ENCODE measurements at regions not wholly inside any gene's neighbourhood (a gene's known extent, or its start where the extent isn't known, plus 50 kb on each side); places are given as distances from the start of the nearest gene placed in this dataset.

DNA sequence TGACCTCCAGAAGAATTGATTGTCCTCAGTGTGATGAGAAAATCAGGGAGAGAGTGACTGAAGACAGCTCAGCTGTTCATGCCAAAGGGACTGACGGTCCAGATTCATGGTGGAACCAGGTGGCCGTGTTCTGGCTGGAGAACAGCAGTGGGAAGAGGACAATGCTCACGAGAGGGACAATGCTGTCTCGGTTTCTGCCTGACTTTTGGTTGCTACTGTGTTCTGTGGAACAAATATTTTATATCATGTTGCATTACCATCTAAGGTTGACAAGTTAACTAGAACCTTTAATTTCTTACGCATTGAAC is 58.0 kb upstream of the ULK4 start:
- TF ChIP-seq, protein P1, sequence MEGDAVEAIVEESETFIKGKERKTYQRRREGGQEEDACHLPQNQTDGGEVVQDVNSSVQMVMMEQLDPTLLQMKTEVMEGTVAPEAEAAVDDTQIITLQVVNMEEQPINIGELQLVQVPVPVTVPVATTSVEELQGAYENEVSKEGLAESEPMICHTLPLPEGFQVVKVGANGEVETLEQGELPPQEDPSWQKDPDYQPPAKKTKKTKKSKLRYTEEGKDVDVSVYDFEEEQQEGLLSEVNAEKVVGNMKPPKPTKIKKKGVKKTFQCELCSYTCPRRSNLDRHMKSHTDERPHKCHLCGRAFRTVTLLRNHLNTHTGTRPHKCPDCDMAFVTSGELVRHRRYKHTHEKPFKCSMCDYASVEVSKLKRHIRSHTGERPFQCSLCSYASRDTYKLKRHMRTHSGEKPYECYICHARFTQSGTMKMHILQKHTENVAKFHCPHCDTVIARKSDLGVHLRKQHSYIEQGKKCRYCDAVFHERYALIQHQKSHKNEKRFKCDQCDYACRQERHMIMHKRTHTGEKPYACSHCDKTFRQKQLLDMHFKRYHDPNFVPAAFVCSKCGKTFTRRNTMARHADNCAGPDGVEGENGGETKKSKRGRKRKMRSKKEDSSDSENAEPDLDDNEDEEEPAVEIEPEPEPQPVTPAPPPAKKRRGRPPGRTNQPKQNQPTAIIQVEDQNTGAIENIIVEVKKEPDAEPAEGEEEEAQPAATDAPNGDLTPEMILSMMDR (IDR thresholded peaks at IDR 0.05), result no peak

GRCh38 chr3:42019144-42019952 is 57.4 kb upstream of the ULK4 start:
- TF ChIP-seq, protein P1 (IDR thresholded peaks at IDR 0.05), result no peak

- TF ChIP-seq, protein P1 (IDR thresholded peaks at IDR 0.05), result no peak
Measured at GRCh38 chr3:42014921-42015533, 53.1 kb upstream of the ULK4 start.

GRCh38 chr3:42014458-42014920 is 52.6 kb upstream of the ULK4 start:
- TF ChIP-seq, protein P1 (IDR thresholded peaks at IDR 0.05), result no peak

DNA sequence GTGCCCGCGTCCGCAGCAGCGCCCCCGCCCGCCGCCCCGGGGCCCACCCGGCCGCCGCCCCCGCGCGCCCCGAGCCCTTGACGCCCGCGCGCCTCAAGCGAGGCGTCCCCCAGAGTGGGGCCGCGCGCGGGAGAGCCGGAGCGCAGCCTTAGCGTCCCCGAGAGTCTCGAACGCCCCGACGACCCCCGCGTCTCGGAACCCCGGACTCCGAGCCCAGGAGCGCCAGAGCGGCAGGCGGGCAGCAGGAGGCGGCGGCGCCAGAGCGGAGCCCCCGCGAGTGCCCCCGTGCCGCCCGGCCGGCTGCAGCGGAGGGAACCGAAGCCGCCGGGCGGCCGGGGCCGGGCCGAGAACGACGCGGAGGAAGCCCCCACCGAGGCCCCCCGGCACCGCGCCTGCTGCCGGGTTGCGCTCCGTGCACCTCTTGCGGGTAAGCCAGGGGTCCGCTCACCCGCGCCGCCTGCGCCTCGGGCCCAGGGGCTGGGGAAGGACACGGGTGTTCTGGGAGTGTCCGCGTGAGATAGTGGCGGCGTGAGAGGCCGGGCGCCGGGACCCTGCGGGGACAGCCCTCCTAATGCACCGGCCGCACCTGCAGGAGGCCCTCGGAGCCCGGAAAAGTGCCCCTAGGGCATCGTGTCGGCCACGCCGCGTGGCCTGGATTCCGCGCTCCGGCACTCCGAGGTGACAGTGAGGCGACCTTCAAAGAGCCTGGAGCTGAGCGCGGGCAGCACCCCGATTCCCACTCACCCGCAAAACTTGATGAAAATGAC is 52.0 kb upstream of the ULK4 start:
- TF ChIP-seq, protein P1 (IDR thresholded peaks at IDR 0.05), result peak; percentile 21; the same call in 1 of the 2 replicates

GRCh38 chr3:42012935-42013690 is 51.2 kb upstream of the ULK4 start:
- TF ChIP-seq, protein P1 (IDR thresholded peaks at IDR 0.05), result no peak

- TF ChIP-seq, protein P1 (IDR thresholded peaks at IDR 0.05), result no peak
Measured at GRCh38 chr3:42012383-42012934, 50.6 kb upstream of the ULK4 start.
